WI38 (cell line): ENCODE measurements at regions not wholly inside any gene's neighbourhood (a gene's known extent, or its start where the extent isn't known, plus 50 kb on each side); places are given as distances from the start of the nearest gene placed in this dataset.

Experiments
- H3K4me3 ChIP-seq: 2 replicates; pipeline ENCODE4 v1.5.1; 2011; ENCODE audit warnings: low read depth, mild to moderate bottlenecking, control low read depth, low read length
- CTCF ChIP-seq: IDR thresholded peaks from 2 replicates; pipeline ENCODE4 v1.5.1; 2012; ENCODE audit warnings: low read depth, mild to moderate bottlenecking, control low read depth, low read length

GRCh38 chr3:18813300-18813699, 335.0 kb upstream of the KCNH8 start:
- H3K4me3 ChIP-seq, result no peak overlapping the region
- no peak for TF ChIP-seq CTCF

- H3K4me3 ChIP-seq, result no peak overlapping the region
- TF ChIP-seq CTCF, result no peak
These were observed 336.0 kb upstream of the KCNH8 start for GRCh38 chr3:18812316-18812715.

- TF ChIP-seq CTCF, result no peak
- H3K4me3 ChIP-seq, result no peak overlapping the region
These were observed 338.0 kb upstream of the KCNH8 start for GRCh38 chr3:18810306-18810661.

- no peak overlapping the region for H3K4me3 ChIP-seq
- TF ChIP-seq CTCF, result no peak
These were observed 338.5 kb upstream of the KCNH8 start for GRCh38 chr3:18809640-18810305.

GRCh38 chr3:18808429-18808828, 339.9 kb upstream of the KCNH8 start:
- TF ChIP-seq CTCF, result no peak
- no peak overlapping the region for H3K4me3 ChIP-seq

- TF ChIP-seq CTCF, result no peak
- H3K4me3 ChIP-seq, result no peak overlapping the region
These were observed 340.7 kb upstream of the KCNH8 start for GRCh38 chr3:18807593-18807992.

- no peak for TF ChIP-seq CTCF
- no peak overlapping the region for H3K4me3 ChIP-seq
These were observed 341.7 kb upstream of the KCNH8 start for GRCh38 chr3:18806633-18807032.
